ENCODE measurements at regions not wholly inside any gene's neighbourhood (a gene's known extent, or its start where the extent isn't known, plus 50 kb on each side); places are given as distances from the start of the nearest gene placed in this dataset.

DNA sequence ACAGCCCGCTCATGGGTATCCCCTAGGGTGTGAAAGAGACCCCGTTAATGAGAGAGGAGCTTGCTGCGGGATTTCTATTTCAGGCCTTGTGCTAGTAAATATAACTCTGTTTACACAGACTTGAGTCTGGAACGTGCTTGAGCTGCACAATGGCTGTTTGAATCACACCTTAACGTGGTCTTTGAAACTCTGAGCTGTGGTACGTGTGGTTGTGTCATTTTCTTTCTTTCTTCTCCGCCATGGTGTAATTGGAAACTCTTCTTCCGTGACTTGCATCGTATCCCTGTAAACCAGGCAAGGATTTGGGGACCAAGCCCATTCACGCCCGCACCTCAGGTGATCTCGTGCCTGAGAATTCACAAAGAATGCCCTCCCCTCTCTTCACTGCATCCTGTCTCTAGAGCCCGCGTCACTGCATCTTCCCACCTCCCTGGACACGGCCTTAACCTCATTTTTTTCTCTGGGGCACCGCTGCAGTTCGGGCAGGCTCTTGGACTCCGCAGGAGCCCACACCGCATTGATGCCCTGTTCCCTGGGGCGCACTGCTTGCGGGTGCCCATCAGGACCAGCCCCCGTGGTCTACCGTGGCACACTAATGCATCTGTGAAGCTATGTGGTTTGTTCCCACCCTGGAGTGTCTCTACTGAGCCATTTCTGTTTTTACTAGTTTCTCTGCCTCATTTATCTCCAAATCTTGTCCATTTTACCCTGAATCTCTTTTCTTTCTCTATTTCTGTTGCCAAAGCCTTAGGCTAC is 78.4 kb upstream of the PARP11 start:
- TF ChIP-seq, protein P1, sequence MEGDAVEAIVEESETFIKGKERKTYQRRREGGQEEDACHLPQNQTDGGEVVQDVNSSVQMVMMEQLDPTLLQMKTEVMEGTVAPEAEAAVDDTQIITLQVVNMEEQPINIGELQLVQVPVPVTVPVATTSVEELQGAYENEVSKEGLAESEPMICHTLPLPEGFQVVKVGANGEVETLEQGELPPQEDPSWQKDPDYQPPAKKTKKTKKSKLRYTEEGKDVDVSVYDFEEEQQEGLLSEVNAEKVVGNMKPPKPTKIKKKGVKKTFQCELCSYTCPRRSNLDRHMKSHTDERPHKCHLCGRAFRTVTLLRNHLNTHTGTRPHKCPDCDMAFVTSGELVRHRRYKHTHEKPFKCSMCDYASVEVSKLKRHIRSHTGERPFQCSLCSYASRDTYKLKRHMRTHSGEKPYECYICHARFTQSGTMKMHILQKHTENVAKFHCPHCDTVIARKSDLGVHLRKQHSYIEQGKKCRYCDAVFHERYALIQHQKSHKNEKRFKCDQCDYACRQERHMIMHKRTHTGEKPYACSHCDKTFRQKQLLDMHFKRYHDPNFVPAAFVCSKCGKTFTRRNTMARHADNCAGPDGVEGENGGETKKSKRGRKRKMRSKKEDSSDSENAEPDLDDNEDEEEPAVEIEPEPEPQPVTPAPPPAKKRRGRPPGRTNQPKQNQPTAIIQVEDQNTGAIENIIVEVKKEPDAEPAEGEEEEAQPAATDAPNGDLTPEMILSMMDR (conservative IDR thresholded peaks at IDR 0.05; ENCODE audit: low read depth in 2 of 2), result no peak
- no peak for TF ChIP-seq POLR2AphosphoS5 (IDR thresholded peaks at IDR 0.05; ENCODE audit: low read depth)
- TF ChIP-seq REST (IDR thresholded peaks at IDR 0.05; ENCODE audit: unreplicated experiment), result no peak
- TF ChIP-seq EZH2 (IDR thresholded peaks at IDR 0.05; ENCODE audit: low read depth, unreplicated experiment), result no peak
- TF ChIP-seq EZH2phosphoT487 (IDR thresholded peaks at IDR 0.05; ENCODE audit: unreplicated experiment), result no peak
- no peak for TF ChIP-seq CREB1 (CRISPR knock-in tag; IDR thresholded peaks at IDR 0.05; ENCODE audit: low read depth)

All from GM23338 (cell line).